IMR-90 (cell line): ENCODE measurements at regions not wholly inside any gene's neighbourhood (a gene's known extent, or its start where the extent isn't known, plus 50 kb on each side); places are given as distances from the start of the nearest gene placed in this dataset.

Experiments used
- ATAC-seq: fragments of 200-7000 bp; cut with Tn5 transposase; 2 replicates; pipeline ENCODE4 v1.9.1; 2020; ENCODE audit warnings: low read depth, mild to moderate bottlenecking, moderate library complexity
- BruUV-seq: library from RNA; stranded (reverse); fragments of 400-500 nt; replicated peaks from 2 replicates; lab custom pipeline; 2021; lab: Mats Ljungman, UMichigan
- CTCF ChIA-PET: fragments of 300-600 bp; formaldehyde crosslinking; extraction: SDS; loops from one replicate; lab custom pipeline; 2021; ENCODE audit warnings: antibody characterized with exemption; lab: Yijun Ruan, JAX
- POLR2A ChIA-PET: fragments of 300-600 bp; sonication (Branson Sonifier 250); formaldehyde crosslinking; loops from one replicate; lab custom pipeline; 2022; ENCODE audit warnings: antibody characterized with exemption; ENCODE audit not compliant: unreplicated experiment; lab: Charles Lee
- DNase-seq: peaks from one replicate; pipeline ENCODE4 v3.0.0; 2013
- H2AFZ ChIP-seq: replicated peaks from 2 replicates; pipeline ENCODE3; 2013; ENCODE audit warnings: low read length, mild to moderate bottlenecking; ENCODE audit not compliant: poor library complexity
- H2AK5ac ChIP-seq: 2 replicates; pipeline ENCODE4 v1.6.1; 2013; ENCODE audit warnings: low read depth, low read length, inconsistent platforms
- H2AK9ac ChIP-seq: replicated peaks from 2 replicates; pipeline ENCODE3; 2013; ENCODE audit warnings: mild to moderate bottlenecking, low read depth, low read length, moderate library complexity; ENCODE audit not compliant: poor library complexity
- H2BK120ac ChIP-seq: 2 replicates; pipeline ENCODE4 v1.6.1; 2013; ENCODE audit warnings: low read depth, low read length, inconsistent platforms
- H2BK15ac ChIP-seq: 3 replicates; pipeline ENCODE4 v1.6.1; 2013; ENCODE audit warnings: low read depth, low read length, inconsistent platforms
- H2BK20ac ChIP-seq: 2 replicates; pipeline ENCODE4 v1.6.1; 2013; ENCODE audit warnings: low read depth, mild to moderate bottlenecking, inconsistent platforms, low read length, moderate library complexity
- H2BK5ac ChIP-seq: 2 replicates; pipeline ENCODE4 v1.6.1; 2013; ENCODE audit warnings: mild to moderate bottlenecking, low read depth, low read length, inconsistent platforms; ENCODE audit not compliant: poor library complexity, severe bottlenecking
- H3K14ac ChIP-seq: replicated peaks from 2 replicates; pipeline ENCODE4 v1.6.1; 2013; ENCODE audit warnings: low read depth, low read length, inconsistent platforms
- H3K18ac ChIP-seq: 2 replicates; pipeline ENCODE4 v1.6.1; 2013; ENCODE audit warnings: low read depth, low read length, control low read depth
- H3K23ac ChIP-seq: 2 replicates; pipeline ENCODE4 v1.6.1; 2013; ENCODE audit warnings: low read depth, low read length, inconsistent platforms
- H3K27ac ChIP-seq: 2 replicates; pipeline ENCODE4 v1.5.1; 2013; ENCODE audit warnings: mild to moderate bottlenecking, control low read depth, low read length; ENCODE audit not compliant: insufficient read depth
- H3K27me3 ChIP-seq: 2 replicates; pipeline ENCODE4 v1.6.1; 2013; ENCODE audit warnings: low read length; ENCODE audit not compliant: control insufficient read depth, insufficient read depth
- H3K36me3 ChIP-seq: 2 replicates; pipeline ENCODE4 v1.6.1; 2013; ENCODE audit warnings: low read length, mixed read lengths; ENCODE audit not compliant: control insufficient read depth, insufficient read depth
- H3K4ac ChIP-seq: 2 replicates; pipeline ENCODE4 v1.6.1; 2013; ENCODE audit warnings: low read depth, low read length, inconsistent platforms
- H3K4me1 ChIP-seq: 2 replicates; pipeline ENCODE4 v1.6.1; 2013; ENCODE audit warnings: low read length, mixed read lengths; ENCODE audit not compliant: control insufficient read depth, insufficient read depth
- H3K4me2 ChIP-seq: 2 replicates; pipeline ENCODE4 v1.6.1; 2013; ENCODE audit warnings: low read depth, mild to moderate bottlenecking, control low read depth, low read length, moderate library complexity
- H3K4me3 ChIP-seq: 2 replicates; pipeline ENCODE4 v1.5.1; 2013; ENCODE audit warnings: low read depth, mild to moderate bottlenecking, control low read depth, low read length, moderate library complexity; ENCODE audit not compliant: insufficient read depth
- H3K56ac ChIP-seq: 2 replicates; pipeline ENCODE4 v1.6.1; 2013; ENCODE audit warnings: low read length, inconsistent platforms; ENCODE audit not compliant: insufficient read depth; ENCODE audit errors: extremely low read depth
- H3K79me1 ChIP-seq, 2 experiments: 2 replicates each; pipeline ENCODE4 v1.6.1; 2013; ENCODE audit warnings: low read length in 2 of 2, inconsistent platforms in 1 of 2, low read depth in 1 of 2
- H3K9ac ChIP-seq: 2 replicates; pipeline ENCODE4 v1.6.1; 2013; ENCODE audit warnings: low read depth, low read length, control low read depth
- H3K9me1 ChIP-seq: 2 replicates; pipeline ENCODE4 v1.6.1; 2013; ENCODE audit warnings: low read length, inconsistent platforms; ENCODE audit not compliant: insufficient read depth
- H3K9me3 ChIP-seq: 2 replicates; pipeline ENCODE4 v1.6.1; 2013; ENCODE audit warnings: low read length; ENCODE audit not compliant: control insufficient read depth, insufficient read depth
- H4K20me1 ChIP-seq: 2 replicates; pipeline ENCODE4 v1.6.1; 2013; ENCODE audit warnings: low read length, inconsistent platforms; ENCODE audit not compliant: insufficient read depth
- H4K5ac ChIP-seq: 2 replicates; pipeline ENCODE4 v1.6.1; 2013; ENCODE audit warnings: mild to moderate bottlenecking, low read depth, low read length, control low read depth
- H4K8ac ChIP-seq, 2 experiments: 2 replicates each; pipeline ENCODE4 v1.6.1; 2013; ENCODE audit warnings: low read depth in 2 of 2, low read length in 2 of 2, control low read depth in 1 of 2, inconsistent platforms in 1 of 2
- H4K91ac ChIP-seq: 2 replicates; pipeline ENCODE4 v1.6.1; 2013; ENCODE audit warnings: low read depth, low read length, inconsistent platforms; ENCODE audit not compliant: insufficient read depth
- CEBPB ChIP-seq: IDR thresholded peaks from 2 replicates; pipeline ENCODE4 v1.6.1; 2012; ENCODE audit warnings: low read depth, low read length, improper control_type of control experiment
- CHD1 ChIP-seq: IDR thresholded peaks from 2 replicates; pipeline ENCODE4 v1.6.1; 2012; ENCODE audit warnings: low read depth, low read length, improper control_type of control experiment
- CTCF ChIP-seq: conservative IDR thresholded peaks from 2 replicates; pipeline ENCODE4 v1.5.1; 2012; ENCODE audit warnings: mild to moderate bottlenecking, low read depth, low read length, improper control_type of control experiment
- MAFK ChIP-seq: IDR thresholded peaks from 2 replicates; pipeline ENCODE4 v1.6.1; 2012; ENCODE audit warnings: low read depth, low read length, improper control_type of control experiment
- MAZ ChIP-seq: IDR thresholded peaks from 2 replicates; pipeline ENCODE4 v1.6.1; 2012; ENCODE audit warnings: low read depth, mild to moderate bottlenecking, low read length, improper control_type of control experiment, moderate library complexity, borderline replicate concordance
- NFE2L2 ChIP-seq: fragments of 150-350 bp; IDR thresholded peaks from 2 replicates; pipeline ENCODE4 v1.6.1; 2016; ENCODE audit warnings: low read depth, mild to moderate bottlenecking, low read length
- RAD21 ChIP-seq: IDR thresholded peaks from 2 replicates; pipeline ENCODE4 v1.6.1; 2012; ENCODE audit warnings: low read length, improper control_type of control experiment
- RCOR1 ChIP-seq: IDR thresholded peaks from 2 replicates; pipeline ENCODE4 v1.6.1; 2012; ENCODE audit warnings: mild to moderate bottlenecking, low read length, improper control_type of control experiment; ENCODE audit not compliant: insufficient replicate concordance
- RFX5 ChIP-seq: IDR thresholded peaks from 2 replicates; pipeline ENCODE4 v1.8.0; 2012; ENCODE audit warnings: low read depth, mild to moderate bottlenecking, low read length, moderate library complexity
- WGBS, 2 experiments: methylation state at CpG; one replicate each; pipeline versions ENCODE4 v1.1.5 to v1.1.7; 2013; ENCODE audit warnings: missing lambda C conversion rate in 2 of 2; ENCODE audit not compliant: insufficient read length in 1 of 2; ENCODE audit errors: extremely low coverage in 2 of 2; 5-methylcytosine and 5-hydroxymethylcytosine counted together
- dilution Hi-C: fragments of 300-500 bp; cut with HindIII; formaldehyde crosslinking; loops from one replicate; pipeline ENCODE4 v1.14.3; 2018; ENCODE audit warnings: low sequenced_read_pairs; ENCODE audit not compliant: unreplicated experiment
- in situ Hi-C: fragments of 300-500 bp; cut with MboI; formaldehyde crosslinking; loops from 3 replicates; pipeline ENCODE4 v1.14.3; 2019; ENCODE audit warnings: low sequenced_read_pairs, inconsistent platforms, mixed read lengths
- intact Hi-C: fragments of 100-400 bp; cut with micrococcal nuclease; formaldehyde crosslinking; loops from 2 replicates; pipeline ENCODE4 v1.10.0; 2022
- TF ChIP-seq, protein P1 (sequence below): fragments of 150-350 bp; IDR thresholded peaks from 2 replicates; pipeline ENCODE4 v1.6.1; 2017; ENCODE audit warnings: mild to moderate bottlenecking, antibody characterized with exemption, low read length, low read depth

DNA sequence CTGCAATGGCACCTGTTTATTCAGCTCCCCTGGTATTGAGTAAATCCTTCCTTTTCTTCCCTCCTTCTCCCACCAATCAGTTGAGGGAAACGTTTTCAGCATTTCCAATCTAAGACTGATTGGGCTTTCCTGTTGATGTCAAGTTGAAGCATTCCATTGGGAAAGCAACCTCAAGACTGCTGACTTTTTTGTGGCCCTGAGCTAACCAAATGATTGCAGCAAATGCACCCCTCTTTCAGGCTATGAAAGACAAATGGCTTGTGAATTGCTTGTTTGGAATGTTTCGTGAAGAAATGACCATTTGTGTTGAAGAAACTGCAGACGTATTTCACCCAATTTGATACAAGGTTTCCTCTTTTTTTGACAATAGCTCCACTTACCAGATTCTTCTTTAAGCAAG, 303.5 kb downstream of the EPHA4 start:
- Histone ChIP-seq H2BK120ac (no peak overlapping the region), H3K23ac (no peak overlapping the region), H2BK5ac (no peak overlapping the region), H3K9me3 (no peaks in the 10 kb centered on the region), H2AFZ (no peak overlapping the region), H3K4ac (no peak overlapping the region), H2BK20ac (no peak overlapping the region), H3K4me2 (no peak overlapping the region), H3K9ac (no peak overlapping the region), H2AK5ac (no peak overlapping the region), H2BK15ac (no peak overlapping the region), H3K18ac (no peak overlapping the region), H3K14ac (no peak overlapping the region), H3K79me1 (no peaks in the 10 kb centered on the region), H4K5ac (no peak overlapping the region), H3K4me1 (no peaks in the 10 kb centered on the region), H3K4me3 (no peak overlapping the region), H3K9me1 (0 out of 2 replicates have a peak, but pooled peaks cover 2% of the 10 kb centered on the region), H4K91ac (no peak overlapping the region), H3K27me3 (peaks cover 1% of the 10 kb centered on the region; the same call in 1 of the 2 replicates), H4K20me1 (no peaks in the 10 kb centered on the region), H3K56ac (no peak overlapping the region), H2AK9ac (no peak overlapping the region), H3K36me3 (no peaks in the 10 kb centered on the region), H3K27ac (no peak overlapping the region), H4K8ac (no peak overlapping the region)
- intact Hi-C loops = no loop called here
- ChIA-PET POLR2A (no interaction called here), CTCF (no interaction called here)
- no TSS peak for BruUV-seq
- dilution Hi-C loops = no loop called here
- no CpG with 5 or more reads among the region's 3 CpGs for WGBS, 2 experiments
- in situ Hi-C loops = no loop called here
- DNase-seq = no peak
- ATAC-seq = no peak
- TF ChIP-seq RCOR1 = no peak
- no peak for TF ChIP-seq NFE2L2
- no peak for TF ChIP-seq MAFK
- TF ChIP-seq, protein P1, sequence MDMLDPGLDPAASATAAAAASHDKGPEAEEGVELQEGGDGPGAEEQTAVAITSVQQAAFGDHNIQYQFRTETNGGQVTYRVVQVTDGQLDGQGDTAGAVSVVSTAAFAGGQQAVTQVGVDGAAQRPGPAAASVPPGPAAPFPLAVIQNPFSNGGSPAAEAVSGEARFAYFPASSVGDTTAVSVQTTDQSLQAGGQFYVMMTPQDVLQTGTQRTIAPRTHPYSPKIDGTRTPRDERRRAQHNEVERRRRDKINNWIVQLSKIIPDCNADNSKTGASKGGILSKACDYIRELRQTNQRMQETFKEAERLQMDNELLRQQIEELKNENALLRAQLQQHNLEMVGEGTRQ = no peak
- TF ChIP-seq RFX5 = no peak
- no peak for TF ChIP-seq RAD21
- no peak for TF ChIP-seq CTCF
- TF ChIP-seq CHD1 = no peak
- no peak for TF ChIP-seq CEBPB
- no peak for TF ChIP-seq MAZ
